Stimulated activated CD8-positive, alpha-beta memory T cell treated with anti-CD3 and anti-CD28 coated beads, Interleukin-15, amount 100 ng/mL, for 1 hour (primary cell): ENCODE measurements at regions not wholly inside any gene's neighbourhood (a gene's known extent, or its start where the extent isn't known, plus 50 kb on each side); places are given as distances from the start of the nearest gene placed in this dataset.
"Not testable (repeated sequence)": the region's sequence is repeated elsewhere in the genome, so short reads cannot be mapped to it uniquely, and the experiment has no call there.

Experiments
- DNase-seq: peaks from one replicate; pipeline ENCODE4 v3.0.0-alpha.2; 2020; ENCODE audit warnings: low read depth

DNA sequence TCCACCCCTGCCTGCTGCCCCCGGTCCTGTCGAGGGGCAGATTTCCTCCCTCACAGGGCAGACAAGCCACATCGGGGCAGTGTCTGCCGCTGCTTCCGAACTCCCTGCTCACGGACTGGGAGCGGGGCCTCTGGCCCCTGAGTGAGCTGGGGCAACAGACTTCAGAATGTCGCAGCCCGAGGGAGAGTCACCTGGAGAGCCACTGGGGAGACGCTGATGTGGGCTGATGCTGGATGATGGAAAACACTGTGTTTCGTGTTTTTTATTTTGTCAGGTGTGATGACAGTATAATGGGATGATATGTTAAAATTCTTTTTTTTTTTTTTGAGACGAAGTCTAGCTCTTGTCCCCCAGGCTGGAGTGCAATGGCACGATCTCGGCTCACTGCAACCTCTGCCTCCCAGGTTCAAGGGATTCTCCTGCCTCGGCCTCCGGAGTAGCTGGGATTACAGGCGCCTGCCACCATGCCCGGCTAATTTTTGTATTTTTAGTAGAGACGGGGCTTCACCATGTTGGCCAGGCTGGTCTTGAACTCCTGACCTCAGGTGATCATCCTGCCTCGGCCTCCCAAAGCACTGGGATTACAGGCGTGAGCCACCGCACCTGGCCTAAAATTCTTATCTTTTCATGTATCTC is 52.1 kb upstream of the SEPTIN5 start:
- not testable (repeated sequence) for DNase-seq

DNA sequence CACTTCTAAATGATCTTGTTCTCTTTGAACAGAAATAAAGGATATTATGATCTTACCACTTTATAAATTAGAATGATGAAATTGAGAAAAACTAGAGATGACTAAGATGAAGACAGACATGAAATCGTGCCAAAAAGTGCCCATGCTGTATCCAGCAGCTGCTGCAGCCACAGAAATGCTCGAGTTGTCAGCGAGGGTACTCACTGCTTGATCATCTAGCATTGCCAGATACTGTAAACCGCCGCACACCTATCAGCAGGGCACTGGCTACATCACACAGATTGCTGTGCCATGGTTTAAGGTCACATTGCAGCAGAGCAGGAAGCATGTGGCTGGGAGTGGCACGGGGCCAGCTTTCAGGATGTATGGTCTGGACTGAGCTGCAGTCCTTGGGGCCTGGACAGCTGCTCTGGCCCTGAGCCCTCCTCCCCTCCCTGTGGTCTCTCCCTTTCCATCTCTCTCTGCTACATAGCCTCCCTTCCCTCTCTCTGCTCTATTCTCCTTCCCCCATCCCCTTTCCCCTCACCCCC is 51.0 kb upstream of the SEPTIN5 start:
- no peak for DNase-seq

DNA sequence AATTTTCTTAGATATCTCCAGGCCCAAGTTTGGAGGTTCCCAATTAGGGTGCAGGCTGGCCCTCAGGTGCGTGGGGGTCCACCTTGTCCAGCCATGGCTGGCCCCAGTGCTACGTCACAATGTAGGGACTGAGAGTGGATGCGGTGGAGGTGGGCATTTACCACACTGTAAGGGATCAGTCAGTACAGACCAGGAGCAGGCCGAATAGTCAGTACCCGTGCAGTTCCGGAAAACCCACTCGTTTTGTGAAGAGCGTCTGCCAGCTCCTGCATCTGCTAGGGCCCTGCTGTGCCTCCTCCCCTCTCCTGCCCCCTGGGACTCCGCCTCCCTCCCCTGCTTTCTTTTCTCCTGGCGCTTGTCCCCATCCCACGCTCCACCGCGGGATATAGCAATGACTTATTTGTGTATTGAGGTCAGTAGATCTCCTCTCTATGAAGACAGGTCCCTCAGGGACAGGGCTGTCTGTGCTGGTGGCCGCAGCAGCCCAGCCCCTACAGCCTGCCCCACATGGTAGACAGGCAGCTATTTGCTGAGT is 50.4 kb upstream of the SEPTIN5 start:
- no peak for DNase-seq

DNA sequence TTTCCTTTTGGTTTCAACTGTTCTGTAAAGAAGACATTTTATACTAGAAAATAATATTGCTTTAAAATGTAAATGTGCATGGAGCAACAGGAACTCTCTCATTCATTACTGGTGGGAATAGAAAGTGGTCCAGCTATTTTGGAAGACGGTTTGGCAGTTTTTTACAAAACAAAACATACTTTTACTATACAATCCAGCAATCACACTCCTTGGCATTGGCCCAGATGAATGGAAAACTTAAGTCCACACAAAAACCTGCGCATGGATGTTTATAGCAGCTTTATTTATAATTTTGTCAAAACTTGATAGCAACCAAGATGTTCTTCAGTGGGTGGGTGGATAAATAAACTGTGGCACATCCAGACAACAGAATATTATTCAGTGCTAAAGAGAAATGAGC is 49.9 kb upstream of the SEPTIN5 start:
- DNase-seq, result no peak
